ENCODE measurements at regions not wholly inside any gene's neighbourhood (a gene's known extent, or its start where the extent isn't known, plus 50 kb on each side); places are given as distances from the start of the nearest gene placed in this dataset.

GRCh38 chr1:95537176-95537575 is 303.2 kb downstream of the RWDD3 start:
- TF ChIP-seq, protein P1, sequence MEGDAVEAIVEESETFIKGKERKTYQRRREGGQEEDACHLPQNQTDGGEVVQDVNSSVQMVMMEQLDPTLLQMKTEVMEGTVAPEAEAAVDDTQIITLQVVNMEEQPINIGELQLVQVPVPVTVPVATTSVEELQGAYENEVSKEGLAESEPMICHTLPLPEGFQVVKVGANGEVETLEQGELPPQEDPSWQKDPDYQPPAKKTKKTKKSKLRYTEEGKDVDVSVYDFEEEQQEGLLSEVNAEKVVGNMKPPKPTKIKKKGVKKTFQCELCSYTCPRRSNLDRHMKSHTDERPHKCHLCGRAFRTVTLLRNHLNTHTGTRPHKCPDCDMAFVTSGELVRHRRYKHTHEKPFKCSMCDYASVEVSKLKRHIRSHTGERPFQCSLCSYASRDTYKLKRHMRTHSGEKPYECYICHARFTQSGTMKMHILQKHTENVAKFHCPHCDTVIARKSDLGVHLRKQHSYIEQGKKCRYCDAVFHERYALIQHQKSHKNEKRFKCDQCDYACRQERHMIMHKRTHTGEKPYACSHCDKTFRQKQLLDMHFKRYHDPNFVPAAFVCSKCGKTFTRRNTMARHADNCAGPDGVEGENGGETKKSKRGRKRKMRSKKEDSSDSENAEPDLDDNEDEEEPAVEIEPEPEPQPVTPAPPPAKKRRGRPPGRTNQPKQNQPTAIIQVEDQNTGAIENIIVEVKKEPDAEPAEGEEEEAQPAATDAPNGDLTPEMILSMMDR (IDR thresholded peaks at IDR 0.05; ENCODE audit: insufficient read depth, low read length, poor library complexity, severe bottlenecking) = no peak
- no peak for TF ChIP-seq EZH2phosphoT487 (conservative IDR thresholded peaks at IDR 0.05; ENCODE audit: low read length)
